ENCODE measurements at regions not wholly inside any gene's neighbourhood (a gene's known extent, or its start where the extent isn't known, plus 50 kb on each side); places are given as distances from the start of the nearest gene placed in this dataset.

DNA sequence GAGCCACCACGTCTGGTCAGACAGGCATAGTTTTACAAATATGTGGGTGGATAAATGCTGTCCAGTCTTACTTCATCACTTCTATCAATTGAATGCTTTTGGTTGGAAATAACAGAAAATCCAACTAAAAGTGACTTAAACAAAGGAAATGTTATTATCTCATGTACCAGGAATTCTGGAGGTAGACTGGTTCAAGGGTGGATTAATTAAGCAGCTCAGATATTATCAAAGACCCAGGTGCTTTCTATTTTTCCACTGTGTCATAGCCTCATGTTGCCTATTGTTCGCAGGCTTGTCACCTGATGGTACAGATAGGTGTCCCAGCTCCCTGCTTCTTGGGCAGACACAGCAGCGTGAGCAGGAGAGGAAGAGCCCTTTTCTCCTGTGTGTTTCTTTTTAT lies 156.1 kb upstream of the CTBP2 start:
- TF ChIP-seq, protein P1, sequence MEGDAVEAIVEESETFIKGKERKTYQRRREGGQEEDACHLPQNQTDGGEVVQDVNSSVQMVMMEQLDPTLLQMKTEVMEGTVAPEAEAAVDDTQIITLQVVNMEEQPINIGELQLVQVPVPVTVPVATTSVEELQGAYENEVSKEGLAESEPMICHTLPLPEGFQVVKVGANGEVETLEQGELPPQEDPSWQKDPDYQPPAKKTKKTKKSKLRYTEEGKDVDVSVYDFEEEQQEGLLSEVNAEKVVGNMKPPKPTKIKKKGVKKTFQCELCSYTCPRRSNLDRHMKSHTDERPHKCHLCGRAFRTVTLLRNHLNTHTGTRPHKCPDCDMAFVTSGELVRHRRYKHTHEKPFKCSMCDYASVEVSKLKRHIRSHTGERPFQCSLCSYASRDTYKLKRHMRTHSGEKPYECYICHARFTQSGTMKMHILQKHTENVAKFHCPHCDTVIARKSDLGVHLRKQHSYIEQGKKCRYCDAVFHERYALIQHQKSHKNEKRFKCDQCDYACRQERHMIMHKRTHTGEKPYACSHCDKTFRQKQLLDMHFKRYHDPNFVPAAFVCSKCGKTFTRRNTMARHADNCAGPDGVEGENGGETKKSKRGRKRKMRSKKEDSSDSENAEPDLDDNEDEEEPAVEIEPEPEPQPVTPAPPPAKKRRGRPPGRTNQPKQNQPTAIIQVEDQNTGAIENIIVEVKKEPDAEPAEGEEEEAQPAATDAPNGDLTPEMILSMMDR (conservative IDR thresholded peaks at IDR 0.05; ENCODE audit: low read depth, low read length): no peak
- no peak for TF ChIP-seq EZH2 (IDR thresholded peaks at IDR 0.05; ENCODE audit: borderline replicate concordance, low read depth, low read length, poor library complexity, severe bottlenecking)
